T-helper 17 cell (primary cell): ENCODE measurements at regions not wholly inside any gene's neighbourhood (a gene's known extent, or its start where the extent isn't known, plus 50 kb on each side); places are given as distances from the start of the nearest gene placed in this dataset.
"Not testable (repeated sequence)": the region's sequence is repeated elsewhere in the genome, so short reads cannot be mapped to it uniquely, and the experiment has no call there.

Source experiments
- ATAC-seq: fragments of 150-1000 bp; cut with Tn5 transposase; 2 replicates; pipeline ENCODE4 v1.10.0; 2021; ENCODE audit warnings: mild to moderate bottlenecking, moderate library complexity
- DNase-seq, 3 donors: peaks; one replicate each; pipeline versions ENCODE4 v3.0.0 to v3.0.0-alpha.2; 2020 to 2021
- H3K9me3 ChIP-seq: one replicate; pipeline ENCODE4 v1.7.0; 2013; ENCODE audit warnings: low read length, mild to moderate bottlenecking; ENCODE audit not compliant: control insufficient read depth, poor library complexity, severe bottlenecking
- H3K27ac Mint-ChIP-seq: one replicate; pipeline ENCODE4 v1.8.0; 2022; ENCODE audit warnings: mild to moderate bottlenecking, moderate library complexity, mixed read lengths
- H3K27me3 Mint-ChIP-seq: one replicate; pipeline ENCODE4 v1.8.0; 2022; ENCODE audit warnings: mixed read lengths
- H3K36me3 Mint-ChIP-seq: one replicate; pipeline ENCODE4 v1.8.0; 2022; ENCODE audit warnings: low read depth, mixed read lengths
- H3K4me1 Mint-ChIP-seq: one replicate; pipeline ENCODE4 v1.8.0; 2022; ENCODE audit warnings: mild to moderate bottlenecking, mixed read lengths
- H3K4me3 Mint-ChIP-seq: one replicate; pipeline ENCODE4 v1.8.0; 2022; ENCODE audit warnings: mild to moderate bottlenecking, moderate library complexity, mixed read lengths

GRCh38 chr1:30462826-30463425, 260.5 kb downstream of the MATN1 start:
- H3K36me3 Mint-ChIP-seq = no peaks in the 10 kb centered on the region
- no peak overlapping the region for H3K27ac Mint-ChIP-seq
- DNase-seq (no peak), ATAC-seq (no peak)
- no peaks in the 10 kb centered on the region for H3K9me3 ChIP-seq
- H3K4me3 Mint-ChIP-seq = no peak overlapping the region
- H3K27me3 Mint-ChIP-seq = peaks cover 15% of the 10 kb centered on the region
- no peaks in the 10 kb centered on the region for H3K4me1 Mint-ChIP-seq

GRCh38 chr1:30462166-30462565, 261.2 kb downstream of the MATN1 start:
- DNase-seq (no peak), ATAC-seq (no peak)
- Mint-ChIP-seq H3K4me1 (no peaks in the 10 kb centered on the region), H3K27ac (no peak overlapping the region), H3K4me3 (no peak overlapping the region), H3K36me3 (no peaks in the 10 kb centered on the region), H3K27me3 (peaks cover 20% of the 10 kb centered on the region)
- no peaks in the 10 kb centered on the region for H3K9me3 ChIP-seq

GRCh38 chr1:30461640-30462039, 261.7 kb downstream of the MATN1 start:
- no peak overlapping the region for H3K27ac Mint-ChIP-seq
- ATAC-seq (no peak), DNase-seq (no peak)
- no peak overlapping the region for H3K4me3 Mint-ChIP-seq
- H3K36me3 Mint-ChIP-seq = no peaks in the 10 kb centered on the region
- no peaks in the 10 kb centered on the region for H3K9me3 ChIP-seq
- H3K27me3 Mint-ChIP-seq = peaks cover 23% of the 10 kb centered on the region
- H3K4me1 Mint-ChIP-seq = no peaks in the 10 kb centered on the region

GRCh38 chr1:30460661-30461060, 262.7 kb downstream of the MATN1 start:
- ATAC-seq = no peak
- Mint-ChIP-seq H3K4me3 (no peak overlapping the region), H3K4me1 (no peaks in the 10 kb centered on the region), H3K27ac (no peak overlapping the region), H3K36me3 (no peaks in the 10 kb centered on the region), H3K27me3 (peaks cover 20% of the 10 kb centered on the region)
- H3K9me3 ChIP-seq = no peaks in the 10 kb centered on the region
- DNase-seq = no peak

- not testable (repeated sequence) for ATAC-seq, H3K4me1 Mint-ChIP-seq, H3K4me3 Mint-ChIP-seq, H3K36me3 Mint-ChIP-seq, H3K9me3 ChIP-seq, DNase-seq, H3K27ac Mint-ChIP-seq
- peaks cover 20% of the 10 kb centered on the region for H3K27me3 Mint-ChIP-seq
Measured at GRCh38 chr1:30458730-30459485, 264.5 kb downstream of the MATN1 start.

- H3K36me3 Mint-ChIP-seq = peaks cover 3% of the 10 kb centered on the region
- ATAC-seq (no peak), DNase-seq (no peak)
- no peak overlapping the region for H3K4me3 Mint-ChIP-seq
- no peaks in the 10 kb centered on the region for H3K9me3 ChIP-seq
- H3K27me3 Mint-ChIP-seq = peaks cover 20% of the 10 kb centered on the region
- H3K27ac Mint-ChIP-seq = no peak overlapping the region
- H3K4me1 Mint-ChIP-seq = peaks cover 2% of the 10 kb centered on the region
Measured at GRCh38 chr1:30452925-30453324, 270.5 kb downstream of the MATN1 start.

GRCh38 chr1:30452170-30452569, 271.2 kb downstream of the MATN1 start:
- peaks cover 2% of the 10 kb centered on the region for H3K4me1 Mint-ChIP-seq

GRCh38 chr1:30451532-30452125, 271.8 kb downstream of the MATN1 start:
- no peak for DNase-seq
- no peak for ATAC-seq
- no peaks in the 10 kb centered on the region for H3K9me3 ChIP-seq
- H3K27me3 Mint-ChIP-seq = peaks cover 16% of the 10 kb centered on the region
- peaks cover 2% of the 10 kb centered on the region for H3K4me1 Mint-ChIP-seq
- H3K27ac Mint-ChIP-seq = no peak overlapping the region
- H3K36me3 Mint-ChIP-seq = peaks cover 6% of the 10 kb centered on the region
- H3K4me3 Mint-ChIP-seq = no peak overlapping the region

More at GRCh38 chr1:30452170-30452569, 271.2 kb downstream of the MATN1 start:
- H3K27ac Mint-ChIP-seq = no peak overlapping the region
- no peak overlapping the region for H3K4me3 Mint-ChIP-seq
- ATAC-seq = no peak
- no peak for DNase-seq
- no peaks in the 10 kb centered on the region for H3K9me3 ChIP-seq
- H3K27me3 Mint-ChIP-seq = peaks cover 16% of the 10 kb centered on the region
- H3K36me3 Mint-ChIP-seq = peaks cover 6% of the 10 kb centered on the region

GRCh38 chr1:30450818-30451233, 272.6 kb downstream of the MATN1 start:
- Mint-ChIP-seq H3K36me3 (peaks cover 6% of the 10 kb centered on the region), H3K4me1 (peaks cover 2% of the 10 kb centered on the region), H3K27ac (no peak overlapping the region), H3K27me3 (peaks cover 20% of the 10 kb centered on the region), H3K4me3 (no peak overlapping the region)
- no peak for ATAC-seq
- no peaks in the 10 kb centered on the region for H3K9me3 ChIP-seq
- no peak for DNase-seq

GRCh38 chr1:30450148-30450817, 273.1 kb downstream of the MATN1 start:
- Mint-ChIP-seq H3K4me1 (peaks cover 2% of the 10 kb centered on the region), H3K27me3 (peaks cover 24% of the 10 kb centered on the region), H3K4me3 (no peak overlapping the region), H3K36me3 (peaks cover 6% of the 10 kb centered on the region), H3K27ac (no peak overlapping the region)
- no peak for DNase-seq
- H3K9me3 ChIP-seq = no peaks in the 10 kb centered on the region
- no peak for ATAC-seq

- peaks cover 24% of the 10 kb centered on the region for H3K27me3 Mint-ChIP-seq
- H3K36me3 Mint-ChIP-seq = peaks cover 6% of the 10 kb centered on the region
- DNase-seq (no peak), ATAC-seq (no peak)
- no peak overlapping the region for H3K4me3 Mint-ChIP-seq
- peaks cover 2% of the 10 kb centered on the region for H3K4me1 Mint-ChIP-seq
- H3K9me3 ChIP-seq = no peaks in the 10 kb centered on the region
- H3K27ac Mint-ChIP-seq = no peak overlapping the region
Measured at GRCh38 chr1:30449428-30450147, 273.8 kb downstream of the MATN1 start.

- Mint-ChIP-seq H3K27me3 (peaks cover 24% of the 10 kb centered on the region), H3K27ac (no peak overlapping the region), H3K4me1 (peaks cover 2% of the 10 kb centered on the region), H3K4me3 (no peak overlapping the region), H3K36me3 (peaks cover 6% of the 10 kb centered on the region)
- ATAC-seq (no peak), DNase-seq (no peak)
- H3K9me3 ChIP-seq = no peaks in the 10 kb centered on the region
Measured at GRCh38 chr1:30449003-30449402, 274.4 kb downstream of the MATN1 start.

- DNase-seq (no peak), ATAC-seq (no peak)
- Mint-ChIP-seq H3K4me1 (peaks cover 2% of the 10 kb centered on the region), H3K36me3 (peaks cover 6% of the 10 kb centered on the region), H3K4me3 (no peak overlapping the region), H3K27ac (no peak overlapping the region), H3K27me3 (peaks cover 24% of the 10 kb centered on the region)
- H3K9me3 ChIP-seq = no peaks in the 10 kb centered on the region
Measured at GRCh38 chr1:30447701-30448100, 275.7 kb downstream of the MATN1 start.
